H4 (cell line): ENCODE measurements at regions not wholly inside any gene's neighbourhood (a gene's known extent, or its start where the extent isn't known, plus 50 kb on each side); places are given as distances from the start of the nearest gene placed in this dataset.
A peak's percentile ranks its signal among the peaks of the same experiment; 100 is the strongest.

Source experiments
- DNase-seq: peaks from one replicate; pipeline ENCODE4 v3.0.0-alpha.2; 2015; ENCODE audit warnings: low spot score

DNA sequence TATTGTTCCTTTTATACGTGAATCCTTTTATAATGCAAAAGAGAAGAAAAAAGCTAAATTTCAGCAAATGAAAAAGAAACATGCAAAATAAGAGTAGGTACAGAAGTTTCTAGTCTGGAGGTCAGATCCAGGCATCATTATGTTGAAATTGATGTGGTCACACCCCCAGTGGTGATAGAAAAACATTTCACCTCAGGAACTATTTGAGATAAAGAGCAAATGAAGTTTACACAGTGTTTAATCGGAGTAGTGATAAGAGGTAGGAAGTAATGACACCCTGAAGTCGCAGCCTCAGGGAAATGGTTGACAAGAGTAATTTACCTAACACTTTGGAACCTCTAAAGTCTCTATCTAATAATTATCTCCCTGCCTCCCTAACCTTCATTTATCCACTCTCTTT is 536.0 kb upstream of the STEAP1 start:
- DNase-seq = no peak

DNA sequence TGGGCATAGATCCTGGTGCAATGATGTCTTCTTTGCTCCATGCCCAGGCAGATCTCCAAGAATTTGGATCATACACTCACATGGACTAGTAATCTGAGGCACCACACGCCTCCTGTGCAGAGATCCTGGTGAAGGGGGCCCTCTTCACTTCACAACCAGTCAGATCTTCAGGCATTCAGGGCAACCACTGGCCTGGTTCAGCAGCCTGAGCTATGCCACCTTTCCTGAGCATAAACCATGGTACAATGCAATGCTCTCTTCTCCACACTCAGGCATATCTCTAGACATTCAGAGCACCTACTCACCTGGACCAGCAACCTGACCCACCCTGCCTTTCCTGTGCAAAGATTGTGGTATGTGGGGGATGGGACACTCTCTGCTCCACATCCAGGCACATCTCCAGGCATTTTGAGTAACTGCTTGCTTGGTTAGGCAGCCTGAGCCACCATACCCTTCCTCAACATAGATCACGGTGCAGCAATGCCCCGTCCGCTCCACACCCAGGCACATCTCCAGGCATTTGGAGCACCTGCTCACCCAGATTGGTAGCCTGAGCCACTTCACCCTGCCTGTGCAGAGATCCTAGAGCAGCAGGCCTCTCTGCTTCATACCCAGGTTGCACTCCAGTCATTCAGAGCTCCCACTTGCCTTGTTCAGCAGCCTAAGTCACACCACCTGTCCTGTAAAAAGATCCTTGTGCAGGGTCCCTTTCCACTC is 532.2 kb upstream of the STEAP1 start:
- DNase-seq = no peak

DNA sequence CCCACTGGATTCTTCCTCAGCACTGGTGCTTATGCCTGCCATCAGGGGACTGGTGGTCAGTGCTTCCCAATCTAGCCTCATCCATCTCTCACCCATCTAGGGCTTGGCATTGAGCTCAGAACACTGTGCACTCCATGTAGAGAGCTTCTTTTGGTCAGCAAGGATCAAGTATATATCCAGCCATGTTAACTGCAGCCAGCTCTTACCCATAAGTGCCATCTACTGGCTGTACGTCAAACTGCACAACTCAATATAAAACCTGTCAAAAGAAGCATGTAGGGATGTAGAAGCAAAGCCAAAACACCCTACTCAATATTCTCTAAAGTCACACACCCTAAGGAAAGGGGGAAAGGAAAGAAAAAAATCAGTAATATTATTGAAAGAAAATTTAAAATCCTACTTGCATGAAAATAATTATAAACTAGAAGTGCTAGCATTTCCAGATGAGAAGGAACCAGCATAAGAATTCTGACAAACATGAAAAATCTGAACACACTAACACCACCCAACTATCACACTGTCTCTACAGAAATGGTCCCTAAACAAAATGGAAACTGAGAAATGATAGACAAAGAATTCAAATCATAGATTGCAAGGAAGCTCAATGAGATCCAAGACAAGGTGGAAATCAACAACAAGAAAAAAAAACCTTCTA is 531.1 kb upstream of the STEAP1 start:
- peak; percentile 63 for DNase-seq

DNA sequence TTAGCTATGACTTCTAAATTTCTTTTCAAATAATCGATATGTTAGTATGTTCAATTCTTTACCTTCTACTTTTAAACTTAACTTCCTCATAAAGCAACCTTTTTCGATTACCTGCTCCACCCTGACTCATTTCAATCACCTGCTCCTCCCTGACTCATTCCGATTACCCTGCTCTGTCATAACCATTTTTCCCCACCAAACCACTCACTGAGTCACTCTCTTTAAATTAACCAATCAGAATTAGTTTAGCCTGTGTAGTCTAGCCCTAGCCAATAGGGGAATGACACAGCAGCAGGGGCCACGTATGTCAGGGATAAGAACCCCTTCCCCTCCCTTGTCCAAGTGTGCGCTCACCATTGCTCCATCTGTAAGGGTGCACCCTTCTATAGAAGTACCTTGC is 530.1 kb upstream of the STEAP1 start:
- peak; percentile 83 for DNase-seq

DNA sequence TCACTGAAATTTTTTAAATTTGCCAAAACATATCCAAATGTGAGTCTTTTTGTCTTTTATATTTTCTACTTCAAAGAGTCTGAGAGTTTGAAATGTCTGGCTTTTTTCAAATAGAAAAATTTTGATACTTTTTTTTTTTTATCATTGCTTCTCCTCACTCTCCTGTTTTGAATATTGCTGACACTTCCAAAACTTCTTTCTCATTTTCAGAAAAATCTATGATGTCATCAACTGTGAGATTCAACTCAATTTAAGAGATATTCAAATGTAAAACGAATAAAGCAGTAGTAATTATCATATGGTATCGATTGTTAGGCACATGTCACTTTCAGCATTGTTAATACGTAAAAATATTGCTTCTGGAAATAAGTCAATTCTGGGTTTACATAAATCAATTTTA is 505.8 kb upstream of the STEAP1 start:
- DNase-seq = no peak

DNA sequence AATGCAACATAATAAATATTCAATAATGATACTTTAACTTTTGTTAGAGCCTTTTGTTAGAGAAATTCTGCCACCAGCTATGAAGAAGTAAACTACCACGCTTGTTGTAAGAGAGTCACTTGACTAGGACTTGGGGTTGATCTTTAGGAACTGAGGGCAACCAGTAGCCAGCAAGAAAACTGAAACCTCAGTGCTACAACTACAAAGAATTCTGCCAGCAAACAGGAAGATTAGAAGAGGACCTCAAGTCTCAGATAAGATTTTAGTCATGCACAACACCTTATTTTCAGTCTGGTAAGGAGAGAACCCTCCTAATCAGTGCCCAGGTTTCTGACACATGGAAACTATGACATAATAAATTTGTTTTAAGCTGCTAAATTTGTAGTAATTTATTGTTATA is 498.3 kb upstream of the STEAP1 start:
- no peak for DNase-seq

DNA sequence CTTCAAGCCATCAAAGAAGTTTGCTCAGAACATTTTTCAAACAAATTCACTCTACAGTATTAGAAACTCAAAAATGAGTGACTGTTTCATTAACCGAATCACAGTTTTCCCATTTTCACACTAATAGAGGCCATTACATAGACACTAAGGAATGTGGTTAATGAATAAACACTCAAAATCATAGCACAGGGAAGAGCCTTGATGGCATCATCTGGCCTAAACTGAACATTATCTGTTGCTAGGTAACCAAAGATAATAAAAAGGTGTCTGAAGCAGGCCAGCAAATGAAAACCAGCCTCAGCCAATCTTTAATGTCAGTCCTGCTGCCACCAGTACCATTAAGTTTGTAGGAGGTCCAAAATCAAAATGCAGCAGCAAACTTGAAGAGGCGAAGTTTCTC is 492.4 kb upstream of the STEAP1 start:
- DNase-seq = no peak

DNA sequence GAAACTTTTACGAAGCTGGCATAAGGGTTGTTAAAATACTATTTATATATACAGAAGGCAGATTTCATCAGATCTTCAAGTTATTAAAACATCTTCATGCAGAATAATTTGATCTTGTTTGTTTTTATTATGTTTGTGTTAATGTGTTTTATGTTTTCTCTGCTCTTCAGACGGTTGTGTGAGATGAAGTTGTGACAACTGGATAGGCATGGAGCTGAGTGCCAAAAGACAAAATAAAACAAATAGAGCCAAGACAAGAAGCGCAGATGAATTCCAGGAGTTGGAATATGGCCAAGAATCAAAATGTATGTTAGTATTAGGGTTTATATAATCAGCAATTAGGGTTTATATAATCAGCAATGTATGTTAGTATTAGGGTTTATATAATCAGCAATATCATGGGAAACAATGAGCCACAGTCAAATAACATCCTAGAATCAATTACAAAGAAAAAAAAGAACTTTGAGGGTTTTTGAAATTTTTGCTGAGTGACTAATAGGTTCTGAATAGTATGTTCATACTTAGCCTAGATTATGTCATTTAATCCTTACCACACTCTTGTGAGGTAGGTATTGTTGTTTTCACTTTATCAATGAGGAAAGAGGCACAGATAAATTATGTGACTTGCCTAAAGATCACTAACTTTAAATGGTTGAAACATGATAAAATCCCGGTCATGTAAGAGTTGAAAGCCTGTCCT is 488.0 kb upstream of the STEAP1 start:
- DNase-seq = no peak

DNA sequence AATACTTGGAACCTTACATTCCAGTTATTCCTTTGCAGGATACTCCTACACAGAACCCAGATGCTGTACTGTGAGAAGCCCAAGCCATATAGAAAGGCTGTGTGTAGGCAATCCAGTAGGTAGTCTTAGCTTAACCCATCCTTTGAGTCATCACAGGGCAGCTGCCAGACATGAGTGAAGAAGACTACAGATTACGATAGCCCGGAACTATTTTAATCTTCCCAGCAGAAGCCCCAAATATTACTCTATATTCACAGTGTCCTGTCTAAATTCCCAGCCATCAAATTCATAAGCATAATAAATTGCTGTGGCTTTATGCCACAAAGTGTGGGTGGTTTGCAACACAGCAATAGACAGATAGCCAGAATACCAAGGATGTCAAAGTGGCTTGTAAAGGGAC is 474.1 kb upstream of the STEAP1 start:
- no peak for DNase-seq

DNA sequence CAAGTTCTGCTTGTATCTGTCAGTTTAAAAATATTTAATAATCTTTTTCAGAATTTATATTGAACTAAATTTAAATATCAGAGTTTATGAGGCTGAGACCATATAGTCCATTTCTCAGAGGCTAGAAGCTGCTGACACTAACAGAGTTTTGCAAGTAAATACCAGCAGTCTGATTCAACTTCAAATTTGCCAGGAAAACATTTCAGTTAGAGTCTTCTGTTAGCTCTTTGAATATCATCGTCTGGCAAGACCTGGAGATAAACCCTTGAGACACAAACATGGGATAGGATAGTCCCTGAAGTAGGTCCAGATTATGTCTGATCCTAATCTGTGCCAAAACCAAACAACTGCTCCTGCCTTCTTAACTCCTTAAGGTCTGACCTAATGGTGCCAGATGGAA is 472.8 kb upstream of the STEAP1 start:
- DNase-seq = no peak

DNA sequence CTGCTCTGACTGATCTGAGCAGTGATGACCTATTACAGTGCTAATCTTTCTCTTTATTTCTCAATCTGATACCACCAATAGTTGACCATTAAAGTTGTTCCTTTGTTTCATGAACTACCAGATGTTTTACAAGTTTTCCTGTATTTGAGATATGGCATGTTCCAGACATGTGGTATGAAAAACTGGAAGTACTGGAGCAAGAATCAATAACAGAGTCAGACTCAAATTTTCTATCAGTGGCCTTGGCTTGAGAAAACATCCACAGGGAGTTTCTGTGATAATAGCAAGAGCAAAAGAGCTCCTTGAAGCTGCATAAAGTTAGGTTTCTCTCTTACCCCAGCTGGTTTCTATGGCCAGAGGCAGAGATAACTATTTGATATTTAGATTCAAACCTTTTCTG is 469.0 kb upstream of the STEAP1 start:
- DNase-seq = no peak

DNA sequence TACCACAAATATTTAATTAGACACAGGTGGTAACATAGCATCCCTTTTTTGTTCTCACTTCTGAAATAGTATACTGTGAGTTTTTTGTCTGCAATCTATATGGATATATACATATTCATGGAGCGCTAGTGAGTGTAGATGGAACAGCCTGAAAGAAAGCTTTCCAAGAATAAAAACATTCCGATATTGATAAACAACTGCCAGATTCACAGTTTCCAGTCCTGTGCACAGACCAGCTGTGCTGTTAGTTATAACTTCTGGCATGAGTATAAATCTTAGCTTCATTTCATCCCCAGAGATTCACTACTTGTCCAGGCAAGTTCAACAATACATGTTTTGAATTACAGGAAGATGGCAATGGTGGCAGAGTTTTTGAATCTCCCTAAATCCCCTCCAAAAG is 467.1 kb upstream of the STEAP1 start:
- DNase-seq = no peak

DNA sequence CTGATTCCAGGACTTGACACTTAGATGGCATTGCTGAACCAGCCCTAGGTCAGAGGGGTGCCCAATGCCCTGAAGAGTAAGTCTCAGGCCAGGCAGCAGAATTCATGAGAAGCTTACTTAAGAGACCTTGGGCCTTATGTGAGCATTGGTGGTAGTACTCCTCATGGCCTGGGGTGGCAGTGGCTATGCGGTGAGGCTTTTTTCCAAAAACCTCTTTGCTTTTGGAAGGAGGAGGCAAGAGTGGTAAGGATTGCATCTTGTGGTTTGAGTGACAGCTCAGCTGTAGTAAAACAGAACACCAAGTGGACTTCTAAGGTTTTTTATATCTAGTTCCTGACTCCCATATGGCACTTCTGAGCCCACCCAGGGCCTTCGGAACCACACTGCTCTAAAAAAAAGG is 459.0 kb upstream of the STEAP1 start:
- DNase-seq = no peak

DNA sequence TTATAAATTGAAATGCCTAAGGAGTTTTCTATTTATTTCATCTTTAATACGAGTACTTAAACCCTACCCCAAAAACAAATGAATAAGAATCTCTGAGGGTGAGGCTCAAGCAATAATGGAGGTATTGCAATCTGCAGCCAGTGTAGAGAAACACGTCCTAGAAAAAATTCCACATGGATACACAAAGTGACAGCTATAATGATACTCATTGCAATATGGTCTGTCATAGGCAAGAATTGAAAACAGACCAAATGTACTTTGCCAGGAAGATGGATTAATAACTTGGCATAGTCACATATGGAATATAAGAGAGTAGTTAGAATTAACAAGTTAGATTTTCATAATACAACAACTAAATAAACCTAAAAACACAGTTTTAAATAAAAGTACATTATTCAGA is 440.1 kb upstream of the STEAP1 start:
- DNase-seq = no peak

DNA sequence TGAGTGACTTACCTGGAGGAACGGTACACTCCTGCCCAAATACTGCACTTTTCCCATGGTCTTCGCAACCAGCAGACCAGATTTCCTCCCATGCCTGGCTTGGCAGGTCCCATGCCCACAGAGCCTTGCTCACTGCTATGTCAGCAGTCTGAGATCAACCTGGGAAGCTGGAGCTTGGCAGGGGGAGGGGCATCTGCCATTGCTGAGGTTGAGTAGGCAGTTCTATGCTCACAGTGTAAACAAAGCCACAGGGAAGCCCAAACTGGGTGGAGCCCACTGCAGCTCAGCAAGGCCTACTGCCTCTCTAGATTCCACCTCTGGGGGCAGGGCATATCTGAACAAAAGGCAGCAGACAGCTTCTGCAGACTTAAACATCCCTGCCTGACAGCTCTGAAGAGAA is 435.3 kb upstream of the STEAP1 start:
- DNase-seq = peak; percentile 46

DNA sequence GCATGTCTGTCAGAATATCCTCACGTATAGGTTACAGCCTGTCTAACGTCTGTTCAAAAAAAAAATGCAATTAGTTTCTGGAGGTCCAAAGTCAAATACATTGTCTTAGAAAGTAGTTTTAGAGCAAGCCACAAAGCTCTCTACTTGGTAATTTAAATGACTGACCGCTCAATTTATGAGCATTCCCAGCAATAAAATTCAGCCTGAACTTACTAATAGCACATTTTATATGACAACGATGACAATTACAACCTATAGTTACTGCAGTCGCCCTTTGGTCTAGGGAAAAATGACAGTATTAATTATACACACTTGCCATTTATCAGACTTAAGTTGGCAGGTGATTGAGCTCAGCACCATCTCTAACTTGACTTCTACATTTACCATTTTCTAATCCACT is 425.8 kb upstream of the STEAP1 start:
- no peak for DNase-seq

DNA sequence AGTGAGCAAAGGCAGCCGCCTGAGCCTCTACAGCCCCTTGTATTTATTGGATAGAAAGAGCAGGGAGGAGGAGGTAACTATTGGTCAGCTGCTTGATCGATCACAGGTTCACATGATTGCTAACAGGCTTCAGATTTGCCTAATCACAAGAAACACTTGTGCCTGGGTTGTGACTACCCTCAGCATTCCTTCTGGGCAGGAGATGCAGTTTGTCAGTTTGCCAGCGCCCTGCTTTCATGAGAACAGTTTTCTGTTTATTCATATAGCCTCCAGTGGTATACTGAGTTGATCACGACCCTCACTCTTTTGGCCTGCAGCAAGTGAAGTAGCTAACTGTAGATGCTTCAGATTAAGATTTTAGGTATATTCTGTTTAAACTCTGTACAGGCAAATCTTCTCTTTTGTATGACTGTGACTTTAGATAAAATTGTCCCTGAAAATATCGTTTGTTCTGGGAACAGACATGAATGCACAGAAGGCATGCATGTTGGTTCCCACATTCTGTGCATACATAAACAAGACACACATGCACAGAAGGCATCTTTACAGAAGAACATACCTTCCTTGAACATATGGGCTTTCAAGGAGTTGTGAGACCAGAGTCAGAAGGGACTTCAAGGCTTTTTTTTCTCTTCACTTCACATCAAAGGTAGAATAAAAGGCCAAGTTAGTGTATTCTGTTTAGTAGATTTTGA is 422.4 kb upstream of the STEAP1 start:
- DNase-seq = no peak

DNA sequence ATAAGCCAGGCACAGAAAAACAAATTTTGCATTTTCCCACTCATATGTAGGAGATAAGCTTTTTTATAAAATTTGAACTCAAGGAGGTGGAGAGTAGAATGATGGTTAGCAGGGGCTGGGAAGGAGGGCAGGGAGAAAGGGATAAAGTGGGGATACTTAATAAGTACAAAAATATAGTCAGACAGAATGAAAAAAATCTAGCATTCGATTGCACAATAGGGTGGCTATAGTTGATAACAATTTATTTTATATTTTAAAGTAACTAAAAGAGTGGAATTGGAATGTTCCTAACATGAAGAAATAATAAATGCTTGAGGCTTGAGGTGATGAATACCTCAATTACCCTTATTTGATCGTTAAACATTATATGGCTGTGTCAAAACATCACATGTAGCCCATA is 415.7 kb upstream of the STEAP1 start:
- no peak for DNase-seq

DNA sequence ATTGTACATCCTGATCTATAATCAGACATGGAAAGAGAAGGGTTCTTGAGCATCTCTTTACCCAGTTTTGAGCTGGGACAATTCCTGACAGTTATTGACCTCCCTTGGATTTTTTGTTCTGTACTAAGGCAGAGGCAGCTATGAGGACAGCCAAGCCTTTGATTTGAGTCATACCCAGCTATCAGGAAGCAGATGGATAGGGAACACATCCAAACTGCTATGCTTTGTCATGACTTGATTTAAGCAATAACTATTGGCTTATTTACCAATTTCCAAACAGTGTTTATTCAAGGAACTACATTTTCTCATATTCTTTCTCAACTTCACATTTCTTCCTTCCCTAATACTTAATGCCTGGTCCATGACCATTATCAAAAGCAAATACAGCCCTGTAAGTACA is 396.4 kb upstream of the STEAP1 start:
- DNase-seq = no peak

DNA sequence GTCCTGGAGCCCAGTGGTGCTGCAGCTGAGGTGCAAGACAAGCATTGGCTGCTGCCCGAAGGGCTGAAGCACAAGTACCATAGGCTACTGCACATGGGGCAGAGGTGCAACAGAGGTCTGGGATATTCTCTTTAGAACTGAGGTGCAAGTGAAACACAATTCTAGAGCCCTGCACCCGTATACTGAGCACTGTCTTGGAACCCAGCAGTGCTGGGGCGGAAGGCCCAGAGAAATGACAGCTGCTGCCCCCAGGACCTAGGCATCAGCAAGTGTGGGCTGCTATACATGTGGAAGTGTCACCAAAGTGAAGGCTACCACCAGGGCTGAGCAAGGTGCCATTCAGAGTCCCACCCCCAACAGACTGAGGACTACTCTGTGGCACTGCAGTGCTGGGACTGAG is 393.6 kb upstream of the STEAP1 start:
- no peak for DNase-seq

DNA sequence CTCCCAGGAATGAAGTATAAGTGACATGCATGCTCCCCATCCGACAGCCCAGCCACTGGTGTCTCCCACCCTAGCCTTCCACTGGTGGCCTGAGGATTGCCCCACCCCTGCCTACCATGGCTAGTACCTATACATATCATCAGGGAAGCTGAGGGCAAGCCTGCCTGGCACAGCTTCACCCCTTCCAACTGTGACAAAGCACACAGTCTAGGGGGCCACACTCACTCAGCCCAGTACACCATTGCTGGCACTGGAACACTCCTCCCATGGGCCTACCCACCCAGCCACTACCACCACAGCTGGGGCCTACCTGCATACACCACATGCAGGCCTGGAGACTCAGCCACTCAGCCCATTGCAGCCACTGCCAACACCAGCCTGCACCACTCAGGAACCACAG is 393.1 kb upstream of the STEAP1 start:
- no peak for DNase-seq

DNA sequence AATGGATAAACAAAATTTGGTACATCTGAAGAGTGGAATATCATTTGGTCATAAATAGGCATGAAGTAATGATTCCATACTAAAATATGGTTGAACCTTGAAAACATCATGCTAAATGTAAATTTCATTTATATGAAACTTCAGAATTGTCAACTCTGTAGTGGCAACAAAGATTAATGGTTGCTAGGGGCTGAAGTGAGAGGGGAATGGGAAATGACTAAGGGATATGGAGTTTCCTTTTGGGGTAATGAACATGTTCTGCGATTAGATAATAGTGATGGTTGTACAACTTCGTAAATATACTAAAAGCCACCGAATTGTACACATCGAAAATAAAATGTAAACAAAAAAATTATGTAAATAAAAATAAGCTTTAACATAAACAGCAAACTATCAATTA is 384.1 kb upstream of the STEAP1 start:
- no peak for DNase-seq
